ENCODE measurements at regions not wholly inside any gene's neighbourhood (a gene's known extent, or its start where the extent isn't known, plus 50 kb on each side); places are given as distances from the start of the nearest gene placed in this dataset.

DNA sequence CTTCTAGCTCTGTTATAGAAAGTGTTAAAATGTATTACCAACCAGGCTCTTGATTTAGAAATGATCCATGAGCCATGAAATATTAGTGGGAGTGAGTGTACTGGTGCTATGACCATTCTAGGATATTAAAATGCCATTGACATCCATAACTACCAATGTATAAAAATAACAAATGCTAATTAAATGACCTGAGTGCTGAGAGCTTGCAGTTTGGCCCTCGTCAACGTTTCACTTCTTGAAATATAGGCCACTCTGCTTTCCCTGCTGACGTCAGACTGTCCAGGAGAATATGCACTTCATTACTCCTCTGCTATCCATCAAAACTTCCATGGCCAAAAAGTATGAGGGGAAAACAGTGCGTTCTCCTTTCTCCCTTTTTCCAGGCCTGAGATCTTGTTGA, 563.1 kb downstream of the METTL15 start (continued):
- TF ChIP-seq, protein P1, sequence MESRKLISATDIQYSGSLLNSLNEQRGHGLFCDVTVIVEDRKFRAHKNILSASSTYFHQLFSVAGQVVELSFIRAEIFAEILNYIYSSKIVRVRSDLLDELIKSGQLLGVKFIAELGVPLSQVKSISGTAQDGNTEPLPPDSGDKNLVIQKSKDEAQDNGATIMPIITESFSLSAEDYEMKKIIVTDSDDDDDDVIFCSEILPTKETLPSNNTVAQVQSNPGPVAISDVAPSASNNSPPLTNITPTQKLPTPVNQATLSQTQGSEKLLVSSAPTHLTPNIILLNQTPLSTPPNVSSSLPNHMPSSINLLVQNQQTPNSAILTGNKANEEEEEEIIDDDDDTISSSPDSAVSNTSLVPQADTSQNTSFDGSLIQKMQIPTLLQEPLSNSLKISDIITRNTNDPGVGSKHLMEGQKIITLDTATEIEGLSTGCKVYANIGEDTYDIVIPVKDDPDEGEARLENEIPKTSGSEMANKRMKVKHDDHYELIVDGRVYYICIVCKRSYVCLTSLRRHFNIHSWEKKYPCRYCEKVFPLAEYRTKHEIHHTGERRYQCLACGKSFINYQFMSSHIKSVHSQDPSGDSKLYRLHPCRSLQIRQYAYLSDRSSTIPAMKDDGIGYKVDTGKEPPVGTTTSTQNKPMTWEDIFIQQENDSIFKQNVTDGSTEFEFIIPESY (IDR thresholded peaks at IDR 0.05; ENCODE audit: borderline replicate concordance, low read depth), result no peak
- no peak for TF ChIP-seq MEF2A (IDR thresholded peaks at IDR 0.05; ENCODE audit: borderline replicate concordance, low read depth)

DNA sequence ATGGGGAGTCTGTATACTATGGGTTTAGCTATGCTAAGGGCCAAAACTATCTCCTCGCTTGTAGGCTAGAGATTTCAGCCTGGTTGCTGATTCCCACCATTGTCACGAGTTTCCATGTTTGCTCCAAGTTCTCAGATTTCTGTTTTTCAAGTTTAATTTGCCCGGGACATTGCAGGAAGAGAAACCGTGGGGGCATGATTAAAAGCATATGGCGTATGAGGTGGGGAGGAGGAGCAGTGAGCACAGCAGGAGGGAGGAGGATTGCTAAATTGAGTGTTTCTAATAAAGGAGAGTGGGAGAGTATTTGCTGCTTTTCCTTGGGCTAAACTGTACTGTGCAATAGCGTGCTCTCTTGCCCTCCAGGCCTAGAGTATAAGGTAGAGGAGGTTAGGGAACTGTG, 558.4 kb downstream of the METTL15 start:
- no peak overlapping the region for H3K4me3 ChIP-seq (ENCODE audit: low read depth in 2 of 2, low read length in 1 of 2)
- ChIA-PET POLR2A (no interaction called here), CTCF (no interaction called here)
- H3K4me2 ChIP-seq, result no peak overlapping the region
- no peaks in the 10 kb centered on the region for H4K20me1 ChIP-seq (ENCODE audit: insufficient read depth)
- H3K9me2 ChIP-seq, result no peaks in the 10 kb centered on the region
- peaks cover 3 to 10% of the 10 kb centered on the region in 2 experiments; a peak in 3 of 4 replicates for H3K4me1 ChIP-seq (ENCODE audit: control insufficient read depth in 1 of 2, insufficient read depth in 2 of 2, low read depth in 1 of 2, low read length in 1 of 2)
- 46% methylated on average over 6 of the region's 6 CpGs for WGBS (ENCODE audit: low lambda C conversion rate)
- no peaks in the 10 kb centered on the region for H3K36me3 ChIP-seq (replicated peaks in 1 of 2; ENCODE audit: control insufficient read depth in 1 of 2, insufficient read depth in 2 of 2, low read length in 1 of 2)
- H3K9me3 ChIP-seq, result no peaks in the 10 kb centered on the region
- no peaks in the 10 kb centered on the region for H3F3A ChIP-seq (replicated peaks; ENCODE audit: insufficient read depth)
- peak overlapping the region; percentile 4 to 17; a peak in 2 of 4 replicates for H3K27ac ChIP-seq (ENCODE audit: low read depth in 2 of 2, low read length in 1 of 2)
- DNase-seq, result no peak
- no peaks in the 10 kb centered on the region for H3K27me3 ChIP-seq (ENCODE audit: insufficient read depth)
- H3K79me2 ChIP-seq (ENCODE audit: insufficient read depth), result no peaks in the 10 kb centered on the region
- TF ChIP-seq TCF12 (IDR thresholded peaks at IDR 0.05) (peak; percentile 86), MAX (IDR thresholded peaks at IDR 0.05; ENCODE audit: low read depth) (no peak), RCOR1 (IDR thresholded peaks at IDR 0.05; ENCODE audit: low read length) (no peak), MXI1 (IDR thresholded peaks at IDR 0.05; ENCODE audit: low read depth, low read length) (no peak), REST (IDR thresholded peaks at IDR 0.05; ENCODE audit: low read depth, low read length) (no peak)
- no peak overlapping the region for H3K9ac ChIP-seq
- H2AFZ ChIP-seq (ENCODE audit: low read depth), result peak overlapping the region; percentile 35

GRCh38 chr11:28659716-28660348, 551.6 kb downstream of the METTL15 start:
- Histone ChIP-seq H3K9me3 (no peaks in the 10 kb centered on the region), H4K20me1 (ENCODE audit: insufficient read depth) (no peaks in the 10 kb centered on the region), H3K4me3 (ENCODE audit: low read depth in 2 of 2, low read length in 1 of 2) (no peak overlapping the region), H2AFZ (ENCODE audit: low read depth) (peak overlapping the region; percentile 57; the same call in 1 of the 2 replicates), H3K4me1 (ENCODE audit: control insufficient read depth in 1 of 2, insufficient read depth in 2 of 2, low read depth in 1 of 2, low read length in 1 of 2) (peaks cover 0 to 16% of the 10 kb centered on the region in 2 experiments; a peak in 2 of 4 replicates), H3K9ac (no peak overlapping the region), H3F3A (replicated peaks; ENCODE audit: insufficient read depth) (peaks cover 12% of the 10 kb centered on the region), H3K27me3 (ENCODE audit: insufficient read depth) (no peaks in the 10 kb centered on the region), H3K36me3 (replicated peaks in 1 of 2; ENCODE audit: control insufficient read depth in 1 of 2, insufficient read depth in 2 of 2, low read length in 1 of 2) (no peaks in the 10 kb centered on the region), H3K9me2 (no peaks in the 10 kb centered on the region), H3K27ac (ENCODE audit: low read depth in 2 of 2, low read length in 1 of 2) (no peak overlapping the region), H3K79me2 (ENCODE audit: insufficient read depth) (no peaks in the 10 kb centered on the region), H3K4me2 (no peak overlapping the region)
- no peak for TF ChIP-seq GABPA (IDR thresholded peaks at IDR 0.05; ENCODE audit: low read depth)
- no peak for TF ChIP-seq TEAD4 (IDR thresholded peaks at IDR 0.05; ENCODE audit: borderline replicate concordance, insufficient read depth)
- no peak for TF ChIP-seq SMC3 (IDR thresholded peaks at IDR 0.05; ENCODE audit: low read depth, low read length)
- TF ChIP-seq SIN3A (IDR thresholded peaks at IDR 0.05; ENCODE audit: borderline replicate concordance, low read depth, low read length), result no peak
- TF ChIP-seq NFIC (IDR thresholded peaks at IDR 0.05; ENCODE audit: borderline replicate concordance), result no peak
- TF ChIP-seq EZH2phosphoT487 (IDR thresholded peaks at IDR 0.05; ENCODE audit: borderline replicate concordance, low read depth), result no peak
- no peak for TF ChIP-seq NRF1 (IDR thresholded peaks at IDR 0.05; ENCODE audit: low read depth, low read length)
- TF ChIP-seq MAX (IDR thresholded peaks at IDR 0.05; ENCODE audit: low read depth), result no peak
- TF ChIP-seq RXRA (IDR thresholded peaks at IDR 0.05; ENCODE audit: borderline replicate concordance, low read depth), result no peak
- no peak for TF ChIP-seq TCF12 (IDR thresholded peaks at IDR 0.05)
- ChIA-PET POLR2A (no interaction called here), CTCF (no interaction called here)
- no peak for DNase-seq
- 84% methylated on average over 1 of the region's 1 CpG for WGBS (ENCODE audit: low lambda C conversion rate)
